Stomach (tissue), 4 donors: ENCODE measurements at regions not wholly inside any gene's neighbourhood (a gene's known extent, or its start where the extent isn't known, plus 50 kb on each side); places are given as distances from the start of the nearest gene placed in this dataset.

ENCODE experiments used
- CTCF ChIP-seq, 7 experiments: fragments of 450-650 bp in 4 of 7; fragments of 200-600 bp in 3 of 7; sonication (generic) in 3 of 7; IDR thresholded peaks; one replicate each; pipeline ENCODE4 v1.5.1; 2016 to 2019; ENCODE audit warnings: antibody characterized with exemption in 7 of 7, control low read depth in 2 of 7, mild to moderate bottlenecking in 1 of 7
- POLR2A ChIP-seq, 4 donors: fragments of 450-650 bp; IDR thresholded peaks; one replicate each; pipeline ENCODE4 v1.6.1; 2016; ENCODE audit warnings: antibody characterized with exemption in 4 of 4, control low read depth in 2 of 4, mild to moderate bottlenecking in 1 of 4, moderate library complexity in 1 of 4

GRCh38 chr3:139101396-139101795 is 56.7 kb upstream of the PRR23C start:
- TF ChIP-seq POLR2A (IDR thresholded peaks at IDR 0.05), result no peak
- TF ChIP-seq CTCF (IDR thresholded peaks at IDR 0.05), result no peak
